Mesendoderm (in vitro differentiated cells): ENCODE measurements at regions not wholly inside any gene's neighbourhood (a gene's known extent, or its start where the extent isn't known, plus 50 kb on each side); places are given as distances from the start of the nearest gene placed in this dataset.

Source experiments
- DNase-seq: peaks from one replicate; pipeline ENCODE4 v3.0.0; 2013
- H2AK5ac ChIP-seq: 2 replicates; pipeline ENCODE4 v1.6.1; 2013; ENCODE audit warnings: low read length, inconsistent platforms
- H2BK120ac ChIP-seq: 2 replicates; pipeline ENCODE4 v1.6.1; 2013; ENCODE audit warnings: low read depth, mild to moderate bottlenecking, low read length, moderate library complexity, mixed read lengths
- H2BK15ac ChIP-seq: replicated peaks from 2 replicates; pipeline ENCODE4 v1.6.1; 2013; ENCODE audit warnings: low read depth, mild to moderate bottlenecking, moderate library complexity
- H2BK5ac ChIP-seq: 2 replicates; pipeline ENCODE4 v1.6.1; 2013; ENCODE audit warnings: low read length, inconsistent platforms
- H3K18ac ChIP-seq: 2 replicates; pipeline ENCODE4 v1.6.1; 2013; ENCODE audit warnings: mild to moderate bottlenecking, low read length, mixed read lengths
- H3K23ac ChIP-seq: one replicate; pipeline ENCODE4 v1.6.1; 2013; ENCODE audit warnings: low read length
- H3K27ac ChIP-seq: 2 replicates; pipeline ENCODE4 v1.5.1; 2013; ENCODE audit warnings: low read depth, mild to moderate bottlenecking, inconsistent platforms, low read length, moderate library complexity
- H3K27me3 ChIP-seq: 2 replicates; pipeline ENCODE4 v1.6.1; 2013; ENCODE audit warnings: low read length, control low read depth, mild to moderate bottlenecking, inconsistent platforms; ENCODE audit not compliant: insufficient read depth, poor library complexity
- H3K36me3 ChIP-seq: 2 replicates; pipeline ENCODE4 v1.6.1; 2013; ENCODE audit warnings: low read length, inconsistent platforms; ENCODE audit not compliant: control insufficient read depth, insufficient read depth
- H3K4ac ChIP-seq: one replicate; pipeline ENCODE4 v1.6.1; 2013; ENCODE audit warnings: low read depth, mild to moderate bottlenecking, low read length, moderate library complexity
- H3K4me1 ChIP-seq: 2 replicates; pipeline ENCODE4 v1.6.1; 2013; ENCODE audit warnings: low read depth, low read length, inconsistent platforms; ENCODE audit not compliant: control insufficient read depth
- H3K4me2 ChIP-seq: 2 replicates; pipeline ENCODE4 v1.6.1; 2013; ENCODE audit warnings: low read length
- H3K4me3 ChIP-seq: 2 replicates; pipeline ENCODE4 v1.5.1; 2013; ENCODE audit warnings: mild to moderate bottlenecking, low read length
- H3K56ac ChIP-seq: one replicate; pipeline ENCODE4 v1.6.1; 2013; ENCODE audit warnings: low read length
- H3K79me1 ChIP-seq: 2 replicates; pipeline ENCODE4 v1.6.1; 2013; ENCODE audit warnings: low read length, inconsistent platforms
- H3K79me2 ChIP-seq: 2 replicates; pipeline ENCODE4 v1.6.1; 2013; ENCODE audit warnings: mild to moderate bottlenecking, low read length; ENCODE audit not compliant: control insufficient read depth, insufficient read depth
- H3K9ac ChIP-seq: 2 replicates; pipeline ENCODE4 v1.6.1; 2013; ENCODE audit warnings: low read length, inconsistent platforms
- H4K5ac ChIP-seq: one replicate; pipeline ENCODE4 v1.6.1; 2013; ENCODE audit warnings: low read length
- H4K8ac ChIP-seq: one replicate; pipeline ENCODE4 v1.6.1; 2013; ENCODE audit warnings: low read depth, mild to moderate bottlenecking, control low read depth, low read length, moderate library complexity
- WGBS: extraction: QIAGEN DNeasy Blood & Tissue Kit; methylation state at CpG from one replicate; pipeline ENCODE4 v1.1.7; 2013; ENCODE audit warnings: low lambda C conversion rate, missing lambda C conversion rate; ENCODE audit not compliant: insufficient coverage; ENCODE audit errors: extremely low coverage; 5-methylcytosine and 5-hydroxymethylcytosine counted together

GRCh38 chr16:80161799-80162739, 378.7 kb upstream of the DYNLRB2 start:
- no peaks in the 10 kb centered on the region for H3K4me1 ChIP-seq
- H3K4me3 ChIP-seq = no peak overlapping the region
- DNase-seq = no peak
- no peak overlapping the region for H2BK15ac ChIP-seq
- no peak overlapping the region for H3K18ac ChIP-seq
- H2BK120ac ChIP-seq = no peak overlapping the region
- H4K8ac ChIP-seq = no peak overlapping the region
- no peak overlapping the region for H2AK5ac ChIP-seq
- no peak overlapping the region for H3K27ac ChIP-seq
- H2BK5ac ChIP-seq = no peak overlapping the region
- no CpG with 5 or more reads among the region's 12 CpGs for WGBS
- H3K23ac ChIP-seq = no peak overlapping the region
- H3K9ac ChIP-seq = no peak overlapping the region
- no peak overlapping the region for H3K56ac ChIP-seq
- H3K36me3 ChIP-seq = no peaks in the 10 kb centered on the region
- no peak overlapping the region for H4K5ac ChIP-seq
- no peaks in the 10 kb centered on the region for H3K79me2 ChIP-seq
- no peak overlapping the region for H3K4ac ChIP-seq
- H3K27me3 ChIP-seq = no peaks in the 10 kb centered on the region
- no peaks in the 10 kb centered on the region for H3K79me1 ChIP-seq
- no peak overlapping the region for H3K4me2 ChIP-seq

- H3K4ac ChIP-seq = no peak overlapping the region
- H3K4me3 ChIP-seq = no peak overlapping the region
- H3K56ac ChIP-seq = no peak overlapping the region
- H2BK120ac ChIP-seq = no peak overlapping the region
- no peak overlapping the region for H3K18ac ChIP-seq
- no CpG with 5 or more reads among the region's 4 CpGs for WGBS
- H3K9ac ChIP-seq = no peak overlapping the region
- H2BK15ac ChIP-seq = no peak overlapping the region
- no peak overlapping the region for H4K8ac ChIP-seq
- no peak overlapping the region for H2AK5ac ChIP-seq
- no peak overlapping the region for H3K23ac ChIP-seq
- no peaks in the 10 kb centered on the region for H3K27me3 ChIP-seq
- H3K4me1 ChIP-seq = no peaks in the 10 kb centered on the region
- no peaks in the 10 kb centered on the region for H3K79me2 ChIP-seq
- H3K27ac ChIP-seq = no peak overlapping the region
- H3K79me1 ChIP-seq = no peaks in the 10 kb centered on the region
- no peaks in the 10 kb centered on the region for H3K36me3 ChIP-seq
- no peak overlapping the region for H2BK5ac ChIP-seq
- H3K4me2 ChIP-seq = no peak overlapping the region
- H4K5ac ChIP-seq = no peak overlapping the region
- DNase-seq = no peak
Measured at GRCh38 chr16:80158766-80159165, 382.0 kb upstream of the DYNLRB2 start.

GRCh38 chr16:80151722-80152111, 389.1 kb upstream of the DYNLRB2 start:
- Histone ChIP-seq H3K56ac (no peak overlapping the region), H3K23ac (no peak overlapping the region), H3K79me2 (no peaks in the 10 kb centered on the region), H3K4me1 (no peaks in the 10 kb centered on the region), H3K36me3 (no peaks in the 10 kb centered on the region), H3K4me3 (no peak overlapping the region), H3K79me1 (no peaks in the 10 kb centered on the region), H2BK15ac (no peak overlapping the region), H3K9ac (no peak overlapping the region), H2AK5ac (no peak overlapping the region), H2BK120ac (no peak overlapping the region), H3K27me3 (no peaks in the 10 kb centered on the region), H3K4ac (no peak overlapping the region), H4K8ac (no peak overlapping the region), H4K5ac (no peak overlapping the region), H3K18ac (no peak overlapping the region), H3K27ac (no peak overlapping the region), H3K4me2 (no peak overlapping the region), H2BK5ac (no peak overlapping the region)
- no CpG with 5 or more reads among the region's 3 CpGs for WGBS
- DNase-seq = no peak

- Histone ChIP-seq H2AK5ac (no peak overlapping the region), H2BK120ac (no peak overlapping the region), H3K23ac (no peak overlapping the region), H3K56ac (no peak overlapping the region), H3K79me2 (no peaks in the 10 kb centered on the region), H3K9ac (no peak overlapping the region), H3K4me1 (no peaks in the 10 kb centered on the region), H3K18ac (no peak overlapping the region), H3K4me3 (no peak overlapping the region), H3K27me3 (no peaks in the 10 kb centered on the region), H3K27ac (no peak overlapping the region), H3K4ac (no peak overlapping the region), H3K4me2 (no peak overlapping the region), H2BK15ac (no peak overlapping the region), H3K36me3 (no peaks in the 10 kb centered on the region), H4K5ac (no peak overlapping the region), H3K79me1 (no peaks in the 10 kb centered on the region), H2BK5ac (no peak overlapping the region), H4K8ac (no peak overlapping the region)
- no peak for DNase-seq
- WGBS = no CpG with 5 or more reads among the region's 3 CpGs
Measured at GRCh38 chr16:80150978-80151721, 389.6 kb upstream of the DYNLRB2 start.

- Histone ChIP-seq H2BK5ac (no peak overlapping the region), H3K23ac (no peak overlapping the region), H3K4me3 (no peak overlapping the region), H3K18ac (no peak overlapping the region), H3K9ac (no peak overlapping the region), H3K4me1 (no peaks in the 10 kb centered on the region), H4K8ac (no peak overlapping the region), H3K56ac (no peak overlapping the region), H2AK5ac (no peak overlapping the region), H2BK120ac (no peak overlapping the region), H4K5ac (no peak overlapping the region), H3K79me2 (no peaks in the 10 kb centered on the region), H3K36me3 (no peaks in the 10 kb centered on the region), H2BK15ac (no peak overlapping the region), H3K4me2 (no peak overlapping the region), H3K27me3 (no peaks in the 10 kb centered on the region), H3K79me1 (no peaks in the 10 kb centered on the region), H3K27ac (no peak overlapping the region), H3K4ac (no peak overlapping the region)
- no CpG with 5 or more reads among the region's 3 CpGs for WGBS
- DNase-seq = no peak
Measured at GRCh38 chr16:80148826-80149225, 392.0 kb upstream of the DYNLRB2 start.
